HCT116 (cell line): ENCODE measurements at regions not wholly inside any gene's neighbourhood (a gene's known extent, or its start where the extent isn't known, plus 50 kb on each side); places are given as distances from the start of the nearest gene placed in this dataset.
"Not testable (repeated sequence)": the region's sequence is repeated elsewhere in the genome, so short reads cannot be mapped to it uniquely, and the experiment has no call there.

Experiments
- ATAC-seq: fragments of 200-7000 bp; cut with Tn5 transposase; 2 replicates; pipeline ENCODE4 v1.9.1; 2020; ENCODE audit warnings: mild to moderate bottlenecking, moderate library complexity
- BruUV-seq: library from RNA; stranded (reverse); fragments of 400-500 nt; replicated peaks from 2 replicates; lab custom pipeline; 2021; lab: Mats Ljungman, UMichigan
- CTCF ChIA-PET: fragments of 300-600 bp; sonication (Branson Sonifier 250); formaldehyde crosslinking; loops from one replicate; lab custom pipeline; 2021; ENCODE audit warnings: antibody characterized with exemption; lab: Charles Lee
- POLR2A ChIA-PET: fragments of 300-600, 350-600 bp; sonication (Branson Sonifier 250); formaldehyde crosslinking; loops from one replicate; lab custom pipeline; 2021; ENCODE audit warnings: antibody characterized with exemption; lab: Charles Lee
- RAD21 ChIA-PET, 2 experiments: fragments of 300-600 bp; sonication (Branson Sonifier 250); formaldehyde crosslinking; loops; one replicate each; lab custom pipeline; 2023; ENCODE audit warnings: low total read pairs in 2 of 2; ENCODE audit not compliant: uncharacterized antibody in 2 of 2, unreplicated experiment in 2 of 2, low non-redundant PET in 1 of 2; lab: Charles Lee
- DNase-seq: peaks from one replicate; pipeline ENCODE4 v3.0.0-alpha.2; 2010; ENCODE audit warnings: low read depth, low spot score
- H2AFZ ChIP-seq: fragments of 200-600 bp; shearing (Covaris generic), sonication (generic); 2 replicates; pipeline ENCODE4 v1.6.1; 2017; ENCODE audit warnings: low read depth, mixed run types, mixed read lengths, antibody characterized with exemption, low read length; ENCODE audit not compliant: poor library complexity, severe bottlenecking
- H3K27ac ChIP-seq: 2 replicates; pipeline ENCODE4 v1.5.1; 2012; ENCODE audit warnings: low read depth, low read length
- H3K27me3 ChIP-seq: fragments of 200-600 bp; sonication (generic); 2 replicates; pipeline ENCODE4 v1.6.1; 2016; ENCODE audit warnings: mixed run types, low read length, mixed read lengths; ENCODE audit not compliant: insufficient read depth
- H3K36me3 ChIP-seq, 2 experiments: fragments of 200-500 bp in 1 of 2; fragments of 200-600 bp in 1 of 2; sonication (Bioruptor generic) in 1 of 2; sonication (generic) in 1 of 2; 2 replicates each; pipeline versions ENCODE4 v1.5.1 to v1.6.1; 2014 to 2016; ENCODE audit warnings: low read length in 2 of 2, inconsistent platforms in 1 of 2, mixed read lengths in 1 of 2, mixed run types in 1 of 2; ENCODE audit not compliant: insufficient read depth in 2 of 2, control insufficient read depth in 1 of 2
- H3K4me1 ChIP-seq, 2 experiments: fragments of 200-600 bp in 1 of 2; sonication (generic) in 1 of 2; 2 replicates each; pipeline versions ENCODE4 v1.5.1 to v1.6.1; 2012 to 2017; ENCODE audit warnings: low read length in 2 of 2, inconsistent platforms in 1 of 2, mild to moderate bottlenecking in 1 of 2, mixed read lengths in 1 of 2, mixed run types in 1 of 2, moderate library complexity in 1 of 2; ENCODE audit not compliant: insufficient read depth in 2 of 2, control insufficient read depth in 1 of 2
- H3K4me2 ChIP-seq: fragments of 200-600 bp; sonication (generic); 2 replicates; pipeline ENCODE4 v1.6.1; 2017; ENCODE audit warnings: mixed run types, low read length, mixed read lengths
- H3K4me3 ChIP-seq, 2 experiments: fragments of 200-600 bp in 1 of 2; sonication (generic) in 1 of 2; replicated peaks in 1 of 2; 2 replicates each; pipeline ENCODE4 v1.5.1; 2011 to 2016; ENCODE audit warnings: low read length in 2 of 2, control low read depth in 1 of 2, low read depth in 1 of 2, mild to moderate bottlenecking in 1 of 2, mixed read lengths in 1 of 2, mixed run types in 1 of 2
- H3K79me2 ChIP-seq: fragments of 200-600 bp; sonication (generic); 2 replicates; pipeline ENCODE4 v1.6.1; 2017; ENCODE audit warnings: mild to moderate bottlenecking, mixed run types, low read length, moderate library complexity, mixed read lengths; ENCODE audit not compliant: insufficient read depth
- H3K9ac ChIP-seq: fragments of 200-600 bp; sonication (generic); 2 replicates; pipeline ENCODE4 v1.6.1; 2016; ENCODE audit warnings: low read length, mixed read lengths
- H3K9me2 ChIP-seq: fragments of 200-600 bp; sonication (generic), shearing (Covaris generic); 2 replicates; pipeline ENCODE4 v1.6.1; 2017; ENCODE audit warnings: mixed run types, mild to moderate bottlenecking, moderate library complexity; ENCODE audit not compliant: insufficient read depth
- H3K9me3 ChIP-seq, 2 experiments: fragments of 200-500 bp in 1 of 2; fragments of 200-600 bp in 1 of 2; sonication (Bioruptor generic) in 1 of 2; sonication (generic) in 1 of 2; 2 replicates each; pipeline ENCODE4 v1.6.1; 2014 to 2017; ENCODE audit warnings: low read length in 2 of 2, mixed read lengths in 2 of 2, inconsistent platforms in 1 of 2, low read depth in 1 of 2, mild to moderate bottlenecking in 1 of 2, mixed run types in 1 of 2, moderate library complexity in 1 of 2; ENCODE audit not compliant: control insufficient read depth in 1 of 2, insufficient read depth in 1 of 2
- H4K20me1 ChIP-seq: fragments of 200-600 bp; sonication (generic), shearing (Covaris generic); 2 replicates; pipeline ENCODE4 v1.6.1; 2017; ENCODE audit warnings: mixed run types, mild to moderate bottlenecking, moderate library complexity; ENCODE audit not compliant: insufficient read depth
- ATF3 ChIP-seq: IDR thresholded peaks from 2 replicates; pipeline ENCODE4 v1.6.1; 2012
- CEBPB ChIP-seq: IDR thresholded peaks from 2 replicates; pipeline ENCODE4 v1.6.1; 2012; ENCODE audit warnings: low read depth
- CTCF ChIP-seq, 3 experiments: fragments of 200-600 bp in 1 of 3; sonication (generic) in 1 of 3; IDR thresholded peaks in 2 of 3; conservative IDR thresholded peaks in 1 of 3; 2 replicates each; pipeline ENCODE4 v1.5.1; 2012 to 2017; ENCODE audit warnings: low read depth in 2 of 3, low read length in 2 of 3, antibody characterized with exemption in 1 of 3, borderline replicate concordance in 1 of 3, control low read depth in 1 of 3, mild to moderate bottlenecking in 1 of 3, mixed read lengths in 1 of 3, mixed run types in 1 of 3, moderate library complexity in 1 of 3; ENCODE audit not compliant: insufficient read depth in 1 of 3
- EGR1 ChIP-seq: IDR thresholded peaks from 2 replicates; pipeline ENCODE4 v1.6.1; 2012; ENCODE audit warnings: low read depth
- ELF1 ChIP-seq: IDR thresholded peaks from 2 replicates; pipeline ENCODE4 v1.6.1; 2012; ENCODE audit warnings: low read depth, borderline replicate concordance
- RAD21 ChIP-seq: IDR thresholded peaks from 2 replicates; pipeline ENCODE4 v1.6.1; 2012; ENCODE audit warnings: low read depth, mild to moderate bottlenecking
- REST ChIP-seq: IDR thresholded peaks from 2 replicates; pipeline ENCODE4 v1.6.1; 2012; ENCODE audit warnings: low read depth
- SIN3A ChIP-seq: IDR thresholded peaks from 2 replicates; pipeline ENCODE4 v1.6.1; 2012; ENCODE audit warnings: low read depth
- SRF ChIP-seq: IDR thresholded peaks from 2 replicates; pipeline ENCODE4 v1.6.1; 2012; ENCODE audit warnings: low read depth
- TCF7L2 ChIP-seq: IDR thresholded peaks from 2 replicates; pipeline ENCODE4 v1.7.0; 2011; ENCODE audit warnings: borderline replicate concordance, inconsistent platforms; ENCODE audit not compliant: insufficient read depth, insufficient read length; ENCODE audit errors: extremely low read depth
- ZBTB33 ChIP-seq: IDR thresholded peaks from 2 replicates; pipeline ENCODE4 v1.6.1; 2011; ENCODE audit warnings: mild to moderate bottlenecking, low read length, moderate library complexity; ENCODE audit not compliant: insufficient replicate concordance; ENCODE audit errors: extremely low read depth
- ZFX ChIP-seq: fragments of 450-650 bp; IDR thresholded peaks from 2 replicates; pipeline ENCODE4 v1.6.1; 2017
- intact Hi-C: fragments of 100-400 bp; cut with micrococcal nuclease; formaldehyde crosslinking; loops from 2 replicates; pipeline ENCODE4 v1.10.0; 2022

GRCh38 chr5:138678826-138679225 is 74.4 kb upstream of the CTNNA1 start:
- H3K9me2 ChIP-seq, H2AFZ ChIP-seq, H3K4me3 ChIP-seq, H3K27me3 ChIP-seq, POLR2A ChIA-PET, DNase-seq, H3K9ac ChIP-seq, H3K27ac ChIP-seq, BruUV-seq, H3K36me3 ChIP-seq, H3K79me2 ChIP-seq, intact Hi-C loops, H3K4me1 ChIP-seq, H3K9me3 ChIP-seq, H3K4me2 ChIP-seq, CTCF ChIA-PET, RAD21 ChIA-PET, ATAC-seq, H4K20me1 ChIP-seq: not testable (repeated sequence)

- intact Hi-C loops = no loop called here
- H3K4me1 ChIP-seq = no peaks in the 10 kb centered on the region
- H3K27me3 ChIP-seq = no peaks in the 10 kb centered on the region
- no peak overlapping the region for H3K4me2 ChIP-seq
- no peak overlapping the region for H3K27ac ChIP-seq
- H3K9me2 ChIP-seq = no peaks in the 10 kb centered on the region
- no peak for TF ChIP-seq RAD21
- TF ChIP-seq ZFX = no peak
- no peak for TF ChIP-seq EGR1
- no peak for TF ChIP-seq CEBPB
- no peak for TF ChIP-seq ELF1
- TF ChIP-seq SIN3A = no peak
- no peak for TF ChIP-seq CTCF (IDR thresholded peaks at IDR 0.05 in 2 of 3, conservative IDR thresholded peaks at IDR 0.05 in 1 of 3; ENCODE audit: borderline replicate concordance in 1 of 3, insufficient read depth in 1 of 3, low read depth in 2 of 3, low read length in 2 of 3)
- TF ChIP-seq SRF = no peak
- TF ChIP-seq ATF3 = no peak
- TF ChIP-seq REST = no peak
- TF ChIP-seq ZBTB33 = no peak
- no peak for TF ChIP-seq TCF7L2
- no peaks in the 10 kb centered on the region for H3K9me3 ChIP-seq
- no peak overlapping the region for H3K9ac ChIP-seq
- ATAC-seq = no peak
- H3K79me2 ChIP-seq = no peaks in the 10 kb centered on the region
- no TSS peak for BruUV-seq
- no peak overlapping the region for H3K4me3 ChIP-seq
- ChIA-PET RAD21 (no interaction called here), POLR2A (no interaction called here), CTCF (no interaction called here)
- H3K36me3 ChIP-seq = no peaks in the 10 kb centered on the region
- no peaks in the 10 kb centered on the region for H4K20me1 ChIP-seq
- DNase-seq = no peak
- no peak overlapping the region for H2AFZ ChIP-seq
Observed at GRCh38 chr5:138677782-138678181, 75.4 kb upstream of the CTNNA1 start.
